GM12872 (cell line): ENCODE measurements at regions not wholly inside any gene's neighbourhood (a gene's known extent, or its start where the extent isn't known, plus 50 kb on each side); places are given as distances from the start of the nearest gene placed in this dataset.

ENCODE experiments used
- CTCF ChIP-seq: IDR thresholded peaks from 3 replicates; pipeline ENCODE4 v1.5.1; 2011; ENCODE audit warnings: low read depth, mild to moderate bottlenecking, low read length, moderate library complexity; ENCODE audit not compliant: insufficient read depth

- no peak for TF ChIP-seq CTCF
These were observed 676.2 kb downstream of the MAT2B start for GRCh38 chr5:164181604-164182003.

GRCh38 chr5:164184158-164184557, 678.7 kb downstream of the MAT2B start:
- TF ChIP-seq CTCF, result no peak

DNA sequence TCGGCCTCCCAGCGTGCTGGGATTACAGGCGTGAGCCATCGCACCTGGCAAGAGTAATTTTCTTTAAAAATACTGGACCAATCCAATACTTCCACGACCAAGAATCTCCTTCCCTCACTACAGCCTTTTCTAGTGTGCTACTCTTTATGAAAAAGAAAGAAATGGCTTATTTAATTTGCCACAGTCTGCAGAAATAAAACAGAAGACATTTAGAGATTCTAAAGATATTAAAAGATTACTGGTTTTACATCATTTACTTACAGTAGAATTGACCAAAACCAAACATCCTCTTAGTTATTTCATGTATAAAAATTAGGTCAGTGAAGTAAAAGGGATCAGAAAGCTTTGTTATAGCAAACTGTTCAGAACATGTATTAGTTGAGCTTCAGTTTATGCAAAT, 679.6 kb downstream of the MAT2B start:
- no peak for TF ChIP-seq CTCF

DNA sequence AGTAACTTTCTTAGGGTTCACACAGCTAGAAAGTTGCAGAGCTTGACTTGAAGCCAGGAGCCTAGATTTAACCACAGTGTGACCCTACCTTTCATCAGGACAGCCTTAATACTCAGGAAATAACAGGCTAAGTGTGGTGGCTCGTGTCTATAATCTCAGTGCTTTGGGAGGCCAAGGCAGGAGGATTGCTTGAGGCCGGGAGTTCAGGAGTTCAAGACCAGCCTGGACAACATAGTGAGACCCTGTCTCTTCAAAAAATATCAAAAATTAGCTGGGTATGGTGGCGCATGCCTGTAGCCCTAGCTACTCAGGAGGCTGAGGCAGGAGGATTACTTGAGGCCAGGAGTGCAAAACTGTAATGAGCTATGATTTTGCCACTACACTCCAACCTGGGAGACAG, 681.1 kb downstream of the MAT2B start:
- TF ChIP-seq CTCF, result no peak

- TF ChIP-seq CTCF, result no peak
These were observed 682.4 kb downstream of the MAT2B start for GRCh38 chr5:164187785-164188184.

DNA sequence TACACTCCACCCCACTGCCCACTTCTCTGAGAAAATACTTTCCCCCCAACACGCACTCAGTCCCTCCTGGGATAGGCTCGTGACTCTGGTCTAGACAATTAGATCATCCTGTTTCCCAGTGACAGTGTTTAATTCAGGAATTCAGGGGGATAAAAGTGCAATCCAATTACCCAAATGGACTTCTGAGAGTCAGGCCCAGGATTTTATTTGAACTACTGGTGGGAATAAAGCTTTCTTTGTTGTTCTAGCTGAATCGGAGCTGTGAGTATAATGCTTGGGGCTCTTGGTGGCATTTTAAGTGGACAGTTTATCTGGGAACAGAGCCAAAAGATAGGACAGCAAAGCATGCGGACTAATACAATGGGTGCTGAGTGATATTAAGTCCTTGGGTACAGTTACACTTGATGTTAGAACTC, 683.3 kb downstream of the MAT2B start:
- no peak for TF ChIP-seq CTCF

DNA sequence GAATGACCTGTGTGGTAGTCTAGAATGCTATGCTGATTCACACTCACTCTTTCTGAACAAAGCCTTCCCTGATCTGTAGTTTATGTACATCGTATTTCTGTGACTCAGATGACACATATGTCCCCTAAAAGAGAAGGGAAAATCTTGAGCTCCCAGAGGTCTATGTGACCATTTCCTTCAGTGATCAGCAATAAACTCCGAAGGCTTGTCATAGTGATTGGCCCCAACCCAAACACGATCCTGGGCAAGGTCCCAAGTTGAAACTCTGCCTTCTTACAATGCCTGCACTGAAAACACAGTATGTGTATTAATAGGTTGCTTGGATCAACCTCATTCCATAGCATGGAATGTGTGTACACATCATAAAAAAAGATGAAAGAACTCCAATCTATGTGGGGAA, 685.8 kb downstream of the MAT2B start:
- TF ChIP-seq CTCF, result no peak

DNA sequence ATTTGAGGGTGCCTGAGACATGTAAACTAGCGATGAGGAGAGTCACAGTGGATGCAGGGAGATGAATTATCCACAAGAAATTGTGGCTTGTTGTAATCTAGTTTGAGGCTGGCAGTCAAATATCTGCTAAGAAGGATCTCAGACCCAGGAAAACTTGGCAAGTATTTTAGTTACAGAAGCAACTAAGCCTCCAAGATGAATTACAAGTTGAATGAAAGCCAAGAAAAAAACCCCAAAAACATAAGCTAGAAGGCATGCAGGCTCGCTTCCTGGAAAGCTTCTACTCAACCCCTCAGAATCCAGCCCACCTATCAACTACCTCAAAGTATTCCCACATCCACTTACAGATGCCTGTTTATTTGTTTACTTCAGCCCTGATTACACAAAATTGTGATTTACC, 696.9 kb downstream of the MAT2B start:
- no peak for TF ChIP-seq CTCF
